IPS DF 19.7 (cell line): ENCODE measurements at regions not wholly inside any gene's neighbourhood (a gene's known extent, or its start where the extent isn't known, plus 50 kb on each side); places are given as distances from the start of the nearest gene placed in this dataset.
"Not testable (repeated sequence)": the region's sequence is repeated elsewhere in the genome, so short reads cannot be mapped to it uniquely, and the experiment has no call there.

ENCODE experiments used
- DNase-seq: peaks from one replicate; pipeline ENCODE4 v3.0.0-alpha.2; 2013; ENCODE audit warnings: low read depth, low spot score

- DNase-seq: not testable (repeated sequence)
Observed at GRCh38 chr16:35170061-35170460, 1710.6 kb downstream of the TP53TG3F start.

- no peak for DNase-seq
Observed at GRCh38 chr16:35170610-35171009, 1711.2 kb downstream of the TP53TG3F start.

GRCh38 chr16:35171106-35171505, 1711.7 kb downstream of the TP53TG3F start:
- no peak for DNase-seq

GRCh38 chr16:35173295-35173694, 1713.9 kb downstream of the TP53TG3F start:
- no peak for DNase-seq

GRCh38 chr16:35174016-35174415, 1714.6 kb downstream of the TP53TG3F start:
- DNase-seq: no peak

- DNase-seq: no peak
Observed at GRCh38 chr16:35176449-35176848, 1717.0 kb downstream of the TP53TG3F start.

GRCh38 chr16:35177851-35178250, 1718.4 kb downstream of the TP53TG3F start:
- no peak for DNase-seq

GRCh38 chr16:35180970-35181369, 1721.6 kb downstream of the TP53TG3F start:
- DNase-seq: no peak

GRCh38 chr16:35181422-35182030, 1722.1 kb downstream of the TP53TG3F start:
- no peak for DNase-seq

GRCh38 chr16:35182043-35182677, 1722.7 kb downstream of the TP53TG3F start:
- DNase-seq: no peak

- no peak for DNase-seq
Observed at GRCh38 chr16:35182943-35183550, 1723.6 kb downstream of the TP53TG3F start.

GRCh38 chr16:35184356-35184870, 1725.0 kb downstream of the TP53TG3F start:
- DNase-seq: no peak

GRCh38 chr16:35185366-35186044, 1726.1 kb downstream of the TP53TG3F start:
- DNase-seq: no peak

- no peak for DNase-seq
Observed at GRCh38 chr16:35186045-35186759, 1726.8 kb downstream of the TP53TG3F start.

GRCh38 chr16:35187665-35188225, 1728.3 kb downstream of the TP53TG3F start:
- DNase-seq: no peak

- no peak for DNase-seq
Observed at GRCh38 chr16:35188288-35189155, 1729.1 kb downstream of the TP53TG3F start.

- no peak for DNase-seq
Observed at GRCh38 chr16:35192993-35193392, 1733.6 kb downstream of the TP53TG3F start.

- DNase-seq: no peak
Observed at GRCh38 chr16:35193956-35194355, 1734.5 kb downstream of the TP53TG3F start.

- DNase-seq: no peak
Observed at GRCh38 chr16:35194681-35195080, 1735.3 kb downstream of the TP53TG3F start.

GRCh38 chr16:35195173-35195863, 1735.9 kb downstream of the TP53TG3F start:
- DNase-seq: no peak
